HCT116 (cell line): ENCODE measurements at regions not wholly inside any gene's neighbourhood (a gene's known extent, or its start where the extent isn't known, plus 50 kb on each side); places are given as distances from the start of the nearest gene placed in this dataset.

Source experiments
- EGR1 ChIP-seq: IDR thresholded peaks from 2 replicates; pipeline ENCODE4 v1.6.1; 2012; ENCODE audit warnings: low read depth
- EZH2 ChIP-seq: fragments of 200-600 bp; sonication (generic); IDR thresholded peaks from 2 replicates; pipeline ENCODE4 v1.6.1; 2017; ENCODE audit warnings: antibody characterized with exemption, mixed run types
- POLR2A ChIP-seq: IDR thresholded peaks from 2 replicates; pipeline ENCODE4 v1.7.0; 2011; ENCODE audit warnings: borderline replicate concordance; ENCODE audit not compliant: insufficient read depth, insufficient read length; ENCODE audit errors: extremely low read depth
- POLR2AphosphoS5 ChIP-seq: IDR thresholded peaks from 2 replicates; pipeline ENCODE4 v1.6.1; 2011; ENCODE audit warnings: mild to moderate bottlenecking, low read depth, low read length, moderate library complexity
- TF ChIP-seq, protein P1 (sequence below), 3 experiments: fragments of 200-600 bp in 1 of 3; sonication (generic) in 1 of 3; IDR thresholded peaks in 2 of 3; conservative IDR thresholded peaks in 1 of 3; 2 replicates each; pipeline ENCODE4 v1.5.1; 2012 to 2017; ENCODE audit warnings: low read depth in 2 of 3, low read length in 2 of 3, antibody characterized with exemption in 1 of 3, borderline replicate concordance in 1 of 3, control low read depth in 1 of 3, mild to moderate bottlenecking in 1 of 3, mixed read lengths in 1 of 3, mixed run types in 1 of 3, moderate library complexity in 1 of 3; ENCODE audit not compliant: insufficient read depth in 1 of 3
- TF ChIP-seq, protein P2 (sequence below): IDR thresholded peaks from 2 replicates; pipeline ENCODE4 v1.6.1; 2012
- TF ChIP-seq, protein P3 (sequence below): IDR thresholded peaks from 2 replicates; pipeline ENCODE4 v1.6.1; 2012; ENCODE audit warnings: low read depth

DNA sequence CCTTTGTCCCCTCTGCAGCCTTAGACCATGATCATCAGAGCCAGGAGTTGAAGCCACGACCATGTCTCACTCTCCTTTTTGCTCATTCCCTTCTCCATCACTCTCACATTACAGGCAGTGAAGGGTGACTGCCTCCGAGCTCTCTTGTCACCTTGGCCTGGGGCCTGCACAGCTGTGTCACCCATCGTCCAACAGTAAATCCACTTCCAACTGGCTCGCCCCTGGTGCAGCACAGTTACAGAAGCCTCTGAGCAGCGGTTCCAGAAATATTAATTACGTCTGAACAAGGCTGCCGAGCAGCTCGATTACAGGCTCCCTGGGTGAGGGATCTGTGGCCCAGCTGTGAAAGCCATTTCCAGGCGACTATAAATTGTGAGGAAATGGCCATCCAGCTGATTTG is 528.2 kb downstream of the NR2F2 start:
- TF ChIP-seq POLR2A (no peak), EZH2 (no peak), EGR1 (no peak), POLR2AphosphoS5 (no peak)
- TF ChIP-seq, protein P1, sequence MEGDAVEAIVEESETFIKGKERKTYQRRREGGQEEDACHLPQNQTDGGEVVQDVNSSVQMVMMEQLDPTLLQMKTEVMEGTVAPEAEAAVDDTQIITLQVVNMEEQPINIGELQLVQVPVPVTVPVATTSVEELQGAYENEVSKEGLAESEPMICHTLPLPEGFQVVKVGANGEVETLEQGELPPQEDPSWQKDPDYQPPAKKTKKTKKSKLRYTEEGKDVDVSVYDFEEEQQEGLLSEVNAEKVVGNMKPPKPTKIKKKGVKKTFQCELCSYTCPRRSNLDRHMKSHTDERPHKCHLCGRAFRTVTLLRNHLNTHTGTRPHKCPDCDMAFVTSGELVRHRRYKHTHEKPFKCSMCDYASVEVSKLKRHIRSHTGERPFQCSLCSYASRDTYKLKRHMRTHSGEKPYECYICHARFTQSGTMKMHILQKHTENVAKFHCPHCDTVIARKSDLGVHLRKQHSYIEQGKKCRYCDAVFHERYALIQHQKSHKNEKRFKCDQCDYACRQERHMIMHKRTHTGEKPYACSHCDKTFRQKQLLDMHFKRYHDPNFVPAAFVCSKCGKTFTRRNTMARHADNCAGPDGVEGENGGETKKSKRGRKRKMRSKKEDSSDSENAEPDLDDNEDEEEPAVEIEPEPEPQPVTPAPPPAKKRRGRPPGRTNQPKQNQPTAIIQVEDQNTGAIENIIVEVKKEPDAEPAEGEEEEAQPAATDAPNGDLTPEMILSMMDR (IDR thresholded peaks at IDR 0.05 in 2 of 3, conservative IDR thresholded peaks at IDR 0.05 in 1 of 3; ENCODE audit: borderline replicate concordance in 1 of 3, insufficient read depth in 1 of 3, low read depth in 2 of 3, low read length in 2 of 3), result no peak
- TF ChIP-seq, protein P2, sequence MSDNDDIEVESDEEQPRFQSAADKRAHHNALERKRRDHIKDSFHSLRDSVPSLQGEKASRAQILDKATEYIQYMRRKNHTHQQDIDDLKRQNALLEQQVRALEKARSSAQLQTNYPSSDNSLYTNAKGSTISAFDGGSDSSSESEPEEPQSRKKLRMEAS, result no peak
- TF ChIP-seq, protein P3, sequence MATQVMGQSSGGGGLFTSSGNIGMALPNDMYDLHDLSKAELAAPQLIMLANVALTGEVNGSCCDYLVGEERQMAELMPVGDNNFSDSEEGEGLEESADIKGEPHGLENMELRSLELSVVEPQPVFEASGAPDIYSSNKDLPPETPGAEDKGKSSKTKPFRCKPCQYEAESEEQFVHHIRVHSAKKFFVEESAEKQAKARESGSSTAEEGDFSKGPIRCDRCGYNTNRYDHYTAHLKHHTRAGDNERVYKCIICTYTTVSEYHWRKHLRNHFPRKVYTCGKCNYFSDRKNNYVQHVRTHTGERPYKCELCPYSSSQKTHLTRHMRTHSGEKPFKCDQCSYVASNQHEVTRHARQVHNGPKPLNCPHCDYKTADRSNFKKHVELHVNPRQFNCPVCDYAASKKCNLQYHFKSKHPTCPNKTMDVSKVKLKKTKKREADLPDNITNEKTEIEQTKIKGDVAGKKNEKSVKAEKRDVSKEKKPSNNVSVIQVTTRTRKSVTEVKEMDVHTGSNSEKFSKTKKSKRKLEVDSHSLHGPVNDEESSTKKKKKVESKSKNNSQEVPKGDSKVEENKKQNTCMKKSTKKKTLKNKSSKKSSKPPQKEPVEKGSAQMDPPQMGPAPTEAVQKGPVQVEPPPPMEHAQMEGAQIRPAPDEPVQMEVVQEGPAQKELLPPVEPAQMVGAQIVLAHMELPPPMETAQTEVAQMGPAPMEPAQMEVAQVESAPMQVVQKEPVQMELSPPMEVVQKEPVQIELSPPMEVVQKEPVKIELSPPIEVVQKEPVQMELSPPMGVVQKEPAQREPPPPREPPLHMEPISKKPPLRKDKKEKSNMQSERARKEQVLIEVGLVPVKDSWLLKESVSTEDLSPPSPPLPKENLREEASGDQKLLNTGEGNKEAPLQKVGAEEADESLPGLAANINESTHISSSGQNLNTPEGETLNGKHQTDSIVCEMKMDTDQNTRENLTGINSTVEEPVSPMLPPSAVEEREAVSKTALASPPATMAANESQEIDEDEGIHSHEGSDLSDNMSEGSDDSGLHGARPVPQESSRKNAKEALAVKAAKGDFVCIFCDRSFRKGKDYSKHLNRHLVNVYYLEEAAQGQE, result no peak
